GM18951 (cell line): ENCODE measurements at regions not wholly inside any gene's neighbourhood (a gene's known extent, or its start where the extent isn't known, plus 50 kb on each side); places are given as distances from the start of the nearest gene placed in this dataset.

Experiments
- POLR2A ChIP-seq: IDR thresholded peaks from 4 replicates; pipeline ENCODE4 v1.6.1; 2011; ENCODE audit warnings: mild to moderate bottlenecking; ENCODE audit not compliant: insufficient read length, insufficient read depth; ENCODE audit errors: extremely low read depth
- in situ Hi-C: fragments of 300-500 bp; cut with MboI; formaldehyde crosslinking; loops from one replicate; pipeline ENCODE4 v1.12.0; 2022; ENCODE audit warnings: low sequenced_read_pairs, mixed read lengths, inconsistent platforms; ENCODE audit not compliant: unreplicated experiment

GRCh38 chr3:159757341-159758060 is 231.1 kb upstream of the IL12A start:
- in situ Hi-C loops = no loop called here
- no peak for TF ChIP-seq POLR2A

- in situ Hi-C loops = no loop called here
Observed at GRCh38 chr3:159760046-159760445, 228.6 kb upstream of the IL12A start.

GRCh38 chr3:159761369-159761768 is 227.3 kb upstream of the IL12A start:
- in situ Hi-C loops = no loop called here
- TF ChIP-seq POLR2A = no peak

More at GRCh38 chr3:159760046-159760445, 228.6 kb upstream of the IL12A start:
- no peak for TF ChIP-seq POLR2A

- no peak for TF ChIP-seq POLR2A
Observed at GRCh38 chr3:159761848-159762635, 226.6 kb upstream of the IL12A start.

GRCh38 chr3:159763011-159763601 is 225.5 kb upstream of the IL12A start:
- in situ Hi-C loops = no loop called here
- no peak for TF ChIP-seq POLR2A

More at GRCh38 chr3:159761848-159762635, 226.6 kb upstream of the IL12A start:
- in situ Hi-C loops = no loop called here

- no peak for TF ChIP-seq POLR2A
- in situ Hi-C loops = no loop called here
Observed at GRCh38 chr3:159763602-159764489, 224.8 kb upstream of the IL12A start.

GRCh38 chr3:159764490-159765029 is 224.1 kb upstream of the IL12A start:
- in situ Hi-C loops = no loop called here
- TF ChIP-seq POLR2A = no peak

- TF ChIP-seq POLR2A = no peak
- in situ Hi-C loops = no loop called here
Observed at GRCh38 chr3:159765030-159765859, 223.4 kb upstream of the IL12A start.

GRCh38 chr3:159765860-159766294 is 222.8 kb upstream of the IL12A start:
- in situ Hi-C loops = no loop called here
- TF ChIP-seq POLR2A = no peak

GRCh38 chr3:159766563-159767185 is 222.0 kb upstream of the IL12A start:
- no peak for TF ChIP-seq POLR2A
- in situ Hi-C loops = no loop called here

- in situ Hi-C loops = no loop called here
- no peak for TF ChIP-seq POLR2A
Observed at GRCh38 chr3:159770998-159771397, 217.6 kb upstream of the IL12A start.
